CD4-positive, alpha-beta memory T cell (primary cell): ENCODE measurements at regions not wholly inside any gene's neighbourhood (a gene's known extent, or its start where the extent isn't known, plus 50 kb on each side); places are given as distances from the start of the nearest gene placed in this dataset.

Experiments
- CTCF ChIA-PET: fragments of 350-600 bp; sonication (Branson Sonifier 250); formaldehyde crosslinking; loops from one replicate; lab custom pipeline; 2021; ENCODE audit warnings: inconsistent platforms; ENCODE audit not compliant: partially characterized antibody; lab: Charles Lee
- POLR2A ChIA-PET: fragments of 350-600 bp; sonication (Branson Sonifier 250); formaldehyde crosslinking; loops from one replicate; lab custom pipeline; 2021; ENCODE audit not compliant: partially characterized antibody; lab: Charles Lee
- DNase-seq, 5 donors: peaks; one replicate each; pipeline versions ENCODE4 v3.0.0 to v3.0.0-alpha.2; 2020 to 2022; ENCODE audit warnings: mixed read lengths in 1 of 5
- H3K27ac ChIP-seq: one replicate; pipeline ENCODE4 v1.7.0; 2013; ENCODE audit warnings: low read depth, low read length
- H3K27me3 ChIP-seq: 2 replicates; pipeline ENCODE4 v1.7.0; 2013; ENCODE audit warnings: mild to moderate bottlenecking, low read length, moderate library complexity; ENCODE audit not compliant: insufficient read depth
- H3K36me3 ChIP-seq: 2 replicates; pipeline ENCODE4 v1.7.0; 2013; ENCODE audit warnings: mild to moderate bottlenecking, low read length, moderate library complexity; ENCODE audit not compliant: insufficient read depth
- H3K4me1 ChIP-seq: 2 replicates; pipeline ENCODE4 v1.7.0; 2013; ENCODE audit warnings: mild to moderate bottlenecking, low read length, moderate library complexity; ENCODE audit not compliant: insufficient read depth
- H3K4me3 ChIP-seq, 2 donors: one replicate each; pipeline ENCODE4 v1.7.0; 2013; ENCODE audit warnings: low read length in 2 of 2, mild to moderate bottlenecking in 1 of 2
- H3K9me3 ChIP-seq, 2 donors: one replicate each; pipeline ENCODE4 v1.7.0; 2013; ENCODE audit warnings: low read length in 2 of 2, control low read depth in 1 of 2; ENCODE audit not compliant: control insufficient read depth in 1 of 2
- H3K27ac Mint-ChIP-seq, 7 donors: one replicate each; pipeline ENCODE4 v1.8.0; 2020 to 2021; ENCODE audit warnings: mixed read lengths in 7 of 7, mild to moderate bottlenecking in 6 of 7, inconsistent platforms in 3 of 7, moderate library complexity in 3 of 7
- H3K27me3 Mint-ChIP-seq, 2 donors: one replicate each; pipeline ENCODE4 v1.8.0; 2020 to 2021; ENCODE audit warnings: mixed read lengths in 2 of 2
- H3K36me3 Mint-ChIP-seq, 2 donors: one replicate each; pipeline ENCODE4 v1.8.0; 2020 to 2021; ENCODE audit warnings: mixed read lengths in 2 of 2, inconsistent platforms in 1 of 2, mild to moderate bottlenecking in 1 of 2
- H3K4me1 Mint-ChIP-seq, 4 donors: one replicate each; pipeline ENCODE4 v1.8.0; 2020 to 2021; ENCODE audit warnings: mixed read lengths in 4 of 4, mild to moderate bottlenecking in 1 of 4
- H3K4me3 Mint-ChIP-seq, 8 donors: one replicate each; pipeline ENCODE4 v1.8.0; 2020 to 2021; ENCODE audit warnings: mixed read lengths in 8 of 8, mild to moderate bottlenecking in 7 of 8, moderate library complexity in 6 of 8, inconsistent platforms in 3 of 8
- H3K9me3 Mint-ChIP-seq, 8 donors: one replicate each; pipeline ENCODE4 v1.8.0; 2020 to 2021; ENCODE audit warnings: mixed read lengths in 8 of 8, mild to moderate bottlenecking in 5 of 8, inconsistent platforms in 3 of 8, moderate library complexity in 1 of 8
- intact Hi-C: fragments of 100-400 bp; cut with micrococcal nuclease; formaldehyde crosslinking; loops from one replicate; pipeline ENCODE4 v1.15.1; 2023

GRCh38 chr15:66899555-66900350, 165.6 kb upstream of the SMAD3 start:
- intact Hi-C loops = no loop called here
- DNase-seq = no peak
- H3K9me3 ChIP-seq = no peaks in the 10 kb centered on the region
- H3K4me1 ChIP-seq = no peaks in the 10 kb centered on the region
- H3K27ac ChIP-seq = no peak overlapping the region
- no peaks in the 10 kb centered on the region for H3K36me3 Mint-ChIP-seq
- H3K4me3 ChIP-seq = no peak overlapping the region
- H3K36me3 ChIP-seq = no peaks in the 10 kb centered on the region
- CTCF ChIA-PET = interaction anchor here (1.1 to 1.8 kb wide), 3 partner anchors 11 to 50 kb away, joined by 3 to 5 read pairs (median 3); no protein-coding TSS in a partner anchor
- POLR2A ChIA-PET = no interaction called here
- peaks cover 1 to 2% of the 10 kb centered on the region in 2 donors for H3K27me3 Mint-ChIP-seq
- no peaks in the 10 kb centered on the region for H3K9me3 Mint-ChIP-seq
- H3K4me1 Mint-ChIP-seq = peaks cover 2 to 5% (median 3%) of the 10 kb centered on the region in 4 donors
- no peak overlapping the region for H3K4me3 Mint-ChIP-seq
- no peak overlapping the region for H3K27ac Mint-ChIP-seq
- H3K27me3 ChIP-seq = no peaks in the 10 kb centered on the region

GRCh38 chr15:66900586-66901310, 164.7 kb upstream of the SMAD3 start:
- peaks cover 2% of the 10 kb centered on the region in 2 donors for H3K27me3 Mint-ChIP-seq

GRCh38 chr15:66901336-66902100, 163.9 kb upstream of the SMAD3 start:
- Histone ChIP-seq H3K27ac (no peak overlapping the region), H3K4me3 (no peak overlapping the region), H3K36me3 (no peaks in the 10 kb centered on the region), H3K27me3 (no peaks in the 10 kb centered on the region), H3K4me1 (no peaks in the 10 kb centered on the region), H3K9me3 (no peaks in the 10 kb centered on the region)
- CTCF ChIA-PET = interaction anchor here (0.6 to 9.1 kb wide), 2 partner anchors 18 to 158 kb away, joined by 3 to 85 read pairs; no protein-coding TSS in a partner anchor
- H3K9me3 Mint-ChIP-seq = peaks cover 0 to 4% (median 0%) of the 10 kb centered on the region in 8 donors
- H3K4me3 Mint-ChIP-seq = no peak overlapping the region
- H3K27me3 Mint-ChIP-seq = peaks cover 2 to 3% of the 10 kb centered on the region in 2 donors
- H3K36me3 Mint-ChIP-seq = no peaks in the 10 kb centered on the region
- intact Hi-C loops = no loop called here
- no peak for DNase-seq
- peaks cover 2 to 5% (median 3%) of the 10 kb centered on the region in 4 donors for H3K4me1 Mint-ChIP-seq
- H3K27ac Mint-ChIP-seq = no peak overlapping the region
- POLR2A ChIA-PET = interaction anchor here (1.1 kb wide), 1 partner anchor 11 kb away, joined by 3 read pairs; no protein-coding TSS in a partner anchor

More at GRCh38 chr15:66900586-66901310, 164.7 kb upstream of the SMAD3 start:
- Histone ChIP-seq H3K27me3 (no peaks in the 10 kb centered on the region), H3K4me1 (no peaks in the 10 kb centered on the region), H3K36me3 (no peaks in the 10 kb centered on the region), H3K4me3 (no peak overlapping the region), H3K27ac (no peak overlapping the region), H3K9me3 (no peaks in the 10 kb centered on the region)
- Mint-ChIP-seq H3K9me3 (no peaks in the 10 kb centered on the region), H3K36me3 (no peaks in the 10 kb centered on the region), H3K4me1 (peaks cover 2 to 5% (median 3%) of the 10 kb centered on the region in 4 donors), H3K4me3 (no peak overlapping the region), H3K27ac (peak overlapping the region in 1 of 7 donors; percentile 7)
- ChIA-PET POLR2A (no interaction called here), CTCF (interaction anchor here (1.1 to 1.5 kb wide), 2 partner anchors 49 to 51 kb away, joined by 3 read pairs; no protein-coding TSS in a partner anchor)
- DNase-seq = no peak
- intact Hi-C loops = no loop called here

DNA sequence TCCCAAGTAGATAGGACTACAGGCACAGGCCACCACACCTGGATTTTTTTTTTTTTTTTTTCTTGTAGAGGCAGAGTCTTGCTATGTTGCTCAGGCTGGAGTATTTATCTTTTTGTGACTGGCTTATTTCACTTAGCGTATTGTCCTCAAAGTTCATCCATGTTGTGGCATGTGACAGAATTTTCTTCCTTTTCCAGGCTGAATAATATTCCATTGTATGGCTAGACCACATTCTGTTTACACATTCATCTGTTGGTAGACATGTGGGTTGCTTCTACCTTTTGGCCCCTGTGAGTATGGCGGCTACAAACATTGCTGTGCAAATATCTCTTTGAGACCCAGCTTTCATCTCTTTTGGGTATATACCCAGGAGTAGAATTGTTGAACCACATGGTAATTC, 160.2 kb upstream of the SMAD3 start:
- H3K4me1 Mint-ChIP-seq = peaks cover 2 to 5% (median 3%) of the 10 kb centered on the region in 4 donors
- Histone ChIP-seq H3K4me3 (no peak overlapping the region), H3K36me3 (no peaks in the 10 kb centered on the region), H3K27ac (no peak overlapping the region), H3K4me1 (no peaks in the 10 kb centered on the region), H3K27me3 (no peaks in the 10 kb centered on the region), H3K9me3 (no peaks in the 10 kb centered on the region)
- H3K27ac Mint-ChIP-seq = no peak overlapping the region
- H3K27me3 Mint-ChIP-seq = peaks cover 3 to 6% of the 10 kb centered on the region in 2 donors
- POLR2A ChIA-PET = no interaction called here
- DNase-seq = no peak
- H3K36me3 Mint-ChIP-seq = no peaks in the 10 kb centered on the region
- peaks cover 0 to 6% (median 0%) of the 10 kb centered on the region in 8 donors for H3K9me3 Mint-ChIP-seq
- H3K4me3 Mint-ChIP-seq = no peak overlapping the region
- CTCF ChIA-PET = interaction anchor here (1.3 to 9.1 kb wide), 2 partner anchors 14 to 15 kb away, joined by 7 to 85 read pairs; no protein-coding TSS in a partner anchor
- intact Hi-C loops = no loop called here

DNA sequence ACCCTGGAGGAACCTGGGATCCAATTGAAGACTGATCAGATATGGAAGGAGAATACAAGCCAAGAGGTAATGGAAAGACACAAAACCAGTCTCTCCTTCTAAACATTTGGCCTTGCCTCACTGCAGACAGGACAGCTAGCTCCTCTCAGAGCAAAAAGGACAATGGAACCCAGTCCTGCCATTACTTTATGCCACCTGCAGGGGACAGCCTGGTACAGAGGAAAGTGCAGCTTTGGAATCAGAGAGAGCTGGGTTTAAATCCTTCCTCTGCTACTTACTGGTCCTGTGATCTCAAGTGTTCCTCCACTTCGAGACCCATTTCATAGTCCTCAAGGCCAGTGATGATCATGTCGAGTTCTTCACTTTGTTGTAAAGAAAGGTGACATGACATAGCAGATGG, 159.4 kb upstream of the SMAD3 start:
- peaks cover 0 to 6% (median 0%) of the 10 kb centered on the region in 8 donors for H3K9me3 Mint-ChIP-seq
- no peak for DNase-seq
- Histone ChIP-seq H3K4me1 (no peaks in the 10 kb centered on the region), H3K9me3 (no peaks in the 10 kb centered on the region), H3K27me3 (no peaks in the 10 kb centered on the region), H3K4me3 (no peak overlapping the region), H3K36me3 (no peaks in the 10 kb centered on the region), H3K27ac (no peak overlapping the region)
- CTCF ChIA-PET = interaction anchor here (9.1 kb wide), 1 partner anchor 13 kb away, joined by 85 read pairs; no protein-coding TSS in a partner anchor
- intact Hi-C loops = no loop called here
- peaks cover 2 to 8% (median 4%) of the 10 kb centered on the region in 4 donors for H3K4me1 Mint-ChIP-seq
- no peaks in the 10 kb centered on the region for H3K36me3 Mint-ChIP-seq
- H3K27ac Mint-ChIP-seq = peak overlapping the region in 1 of 7 donors; percentile 66
- POLR2A ChIA-PET = no interaction called here
- no peak overlapping the region for H3K4me3 Mint-ChIP-seq
- peaks cover 3 to 6% of the 10 kb centered on the region in 2 donors for H3K27me3 Mint-ChIP-seq

DNA sequence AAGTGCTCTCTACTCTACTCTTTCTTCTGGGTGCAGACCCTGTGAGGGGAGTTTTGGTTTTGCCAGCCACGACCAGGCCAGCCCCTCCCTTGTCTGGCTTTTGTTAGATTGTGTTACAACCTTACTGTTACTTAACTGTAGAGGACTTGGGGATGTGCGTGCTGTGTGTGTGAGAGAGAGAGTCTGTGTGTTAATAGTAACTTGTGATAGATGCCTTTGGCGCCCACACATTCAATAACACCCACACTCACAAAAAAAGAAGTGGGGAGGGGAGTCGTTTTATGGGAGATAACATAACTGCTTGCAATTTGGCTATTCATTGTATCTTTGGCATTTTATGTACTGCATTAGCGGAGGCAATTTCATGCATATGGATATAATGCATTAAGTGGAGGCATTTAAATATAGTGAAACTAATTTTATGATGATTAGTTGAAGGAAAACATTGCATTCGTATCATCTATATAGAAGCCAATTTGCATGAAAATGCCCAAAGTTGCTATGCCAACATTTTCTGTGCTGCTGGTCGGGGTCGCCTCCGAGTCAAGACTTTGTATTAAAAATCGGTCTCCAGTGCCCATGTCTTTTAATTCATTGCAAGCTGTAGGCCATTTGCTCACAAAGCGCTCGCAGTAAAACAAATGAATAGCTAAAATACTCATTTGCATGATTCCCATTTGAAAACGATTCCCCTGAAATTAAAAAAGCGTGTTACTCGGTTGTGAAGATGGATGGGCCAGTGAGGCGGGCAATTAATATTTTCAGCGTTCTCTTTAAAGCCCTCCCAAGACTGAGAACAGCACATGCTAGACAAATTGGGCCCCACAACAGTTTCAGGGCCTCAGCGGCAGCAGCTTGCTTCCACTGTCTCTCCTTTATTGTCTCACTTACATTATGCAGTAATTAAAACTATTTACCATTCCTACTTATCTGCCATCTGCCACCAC, 158.5 kb upstream of the SMAD3 start:
- Histone ChIP-seq H3K27ac (no peak overlapping the region), H3K4me3 (no peak overlapping the region), H3K36me3 (no peaks in the 10 kb centered on the region), H3K9me3 (no peaks in the 10 kb centered on the region), H3K4me1 (peaks cover 9% of the 10 kb centered on the region), H3K27me3 (no peaks in the 10 kb centered on the region)
- intact Hi-C loops = no loop called here
- no peak for DNase-seq
- POLR2A ChIA-PET = no interaction called here
- Mint-ChIP-seq H3K4me3 (no peak overlapping the region), H3K27ac (no peak overlapping the region), H3K36me3 (no peaks in the 10 kb centered on the region), H3K9me3 (peaks cover 0 to 6% (median under 1%) of the 10 kb centered on the region in 8 donors), H3K27me3 (peaks cover 3 to 6% of the 10 kb centered on the region in 2 donors), H3K4me1 (peaks cover 4 to 18% (median 9%) of the 10 kb centered on the region in 4 donors)
- CTCF ChIA-PET = interaction anchor here (9.1 kb wide), 1 partner anchor 12 kb away, joined by 85 read pairs; no protein-coding TSS in a partner anchor
